H1 (cell line): ENCODE measurements at regions not wholly inside any gene's neighbourhood (a gene's known extent, or its start where the extent isn't known, plus 50 kb on each side); places are given as distances from the start of the nearest gene placed in this dataset.

ENCODE experiments used
- CTCF ChIA-PET: fragments of 300-600 bp; sonication (Branson Sonifier 250); formaldehyde crosslinking; loops from one replicate; lab custom pipeline; 2021; ENCODE audit not compliant: partially characterized antibody; lab: Charles Lee
- POLR2A ChIA-PET: fragments of 300-600 bp; sonication (Branson Sonifier 250); formaldehyde crosslinking; loops from one replicate; lab custom pipeline; 2021; ENCODE audit warnings: inconsistent platforms; ENCODE audit not compliant: partially characterized antibody; lab: Charles Lee
- DNase-seq, 2 experiments: peaks; one replicate each; pipeline versions ENCODE4 v3.0.0 to v3.0.0-alpha.2; 2010 to 2022; ENCODE audit warnings: low spot score in 2 of 2, low read depth in 1 of 2, mixed read lengths in 1 of 2
- FAIRE-seq: peaks from 2 replicates; lab custom pipeline; 2011; peaks lifted over from hg19 to GRCh38; lab: Jason Lieb, UNC
- H2AFZ ChIP-seq: 2 replicates; pipeline ENCODE4 v1.8.1; 2012; ENCODE audit warnings: low read length, inconsistent platforms
- H2AK5ac ChIP-seq: 2 replicates; pipeline ENCODE4 v1.6.1; 2013; ENCODE audit warnings: low read depth, low read length
- H2BK120ac ChIP-seq: replicated peaks from 2 replicates; pipeline ENCODE3; 2013; ENCODE audit warnings: low read depth, low read length, inconsistent platforms
- H2BK12ac ChIP-seq: 2 replicates; pipeline ENCODE4 v1.6.1; 2013; ENCODE audit warnings: low read depth, low read length
- H2BK15ac ChIP-seq: 2 replicates; pipeline ENCODE4 v1.6.1; 2013; ENCODE audit warnings: low read length
- H2BK20ac ChIP-seq: 2 replicates; pipeline ENCODE4 v1.6.1; 2013; ENCODE audit warnings: low read length
- H2BK5ac ChIP-seq: 2 replicates; pipeline ENCODE4 v1.6.1; 2013; ENCODE audit warnings: low read depth, low read length
- H3K14ac ChIP-seq: 2 replicates; pipeline ENCODE4 v1.6.1; 2013; ENCODE audit warnings: inconsistent platforms; ENCODE audit not compliant: insufficient read length
- H3K18ac ChIP-seq: 2 replicates; pipeline ENCODE4 v1.6.1; 2013; ENCODE audit warnings: low read length; ENCODE audit errors: extremely low read depth
- H3K23ac ChIP-seq: 2 replicates; pipeline ENCODE4 v1.6.1; 2013; ENCODE audit warnings: inconsistent platforms; ENCODE audit not compliant: insufficient read length
- H3K23me2 ChIP-seq: 2 replicates; pipeline ENCODE4 v1.6.1; 2013; ENCODE audit warnings: low read depth, low read length
- H3K27ac ChIP-seq: 2 replicates; pipeline ENCODE4 v1.6.1; 2011; ENCODE audit warnings: low read depth, low read length, inconsistent platforms
- H3K27me3 ChIP-seq, 4 experiments: replicated peaks in 1 of 4; 1 replicate in 1 of 4; 2 replicates in 3 of 4; pipeline versions ENCODE4 v1.6.1 to v1.8.1; 2011 to 2013; ENCODE audit warnings: low read length in 3 of 4, mild to moderate bottlenecking in 3 of 4, inconsistent platforms in 2 of 4, mixed read lengths in 2 of 4, moderate library complexity in 1 of 4; ENCODE audit not compliant: control insufficient read depth in 3 of 4, insufficient read depth in 3 of 4; ENCODE audit errors: extremely low read depth in 1 of 4
- H3K36me3 ChIP-seq, 4 experiments: 2 replicates each; pipeline versions ENCODE4 v1.6.1 to v1.8.1; 2011 to 2013; ENCODE audit warnings: mild to moderate bottlenecking in 4 of 4, low read length in 3 of 4, moderate library complexity in 2 of 4, control low read depth in 1 of 4, inconsistent platforms in 1 of 4; ENCODE audit not compliant: insufficient read depth in 4 of 4, control insufficient read depth in 2 of 4
- H3K4ac ChIP-seq: replicated peaks from 2 replicates; pipeline ENCODE3; 2013; ENCODE audit warnings: low read length, low read depth, mixed read lengths, inconsistent platforms; ENCODE audit not compliant: insufficient read length
- H3K4me1 ChIP-seq, 4 experiments: replicated peaks in 1 of 4; 1 replicate in 1 of 4; 2 replicates in 3 of 4; pipeline versions ENCODE4 v1.6.1 to v1.8.1; 2011 to 2013; ENCODE audit warnings: low read length in 3 of 4, inconsistent platforms in 2 of 4, mixed read lengths in 1 of 4; ENCODE audit not compliant: insufficient read depth in 4 of 4, control insufficient read depth in 3 of 4
- H3K4me2 ChIP-seq, 2 experiments: 2 replicates each; pipeline versions ENCODE4 v1.6.1 to v1.8.1; 2011 to 2013; ENCODE audit warnings: low read depth in 2 of 2, low read length in 2 of 2, control low read depth in 1 of 2, inconsistent platforms in 1 of 2, mild to moderate bottlenecking in 1 of 2; ENCODE audit not compliant: insufficient read depth in 1 of 2
- H3K4me3 ChIP-seq, 4 experiments: fragments of 200-600, 300-600 bp in 1 of 4; sonication (generic), shearing (Covaris generic), sonication (Bioruptor Twin) in 1 of 4; 2 replicates each; pipeline versions ENCODE4 v1.5.1 to v1.8.1; 2011 to 2016; ENCODE audit warnings: low read length in 4 of 4, low read depth in 3 of 4, control low read depth in 2 of 4, inconsistent platforms in 2 of 4, mild to moderate bottlenecking in 2 of 4, mixed read lengths in 1 of 4, moderate library complexity in 1 of 4; ENCODE audit not compliant: insufficient read depth in 2 of 4; ENCODE audit errors: extremely low read depth in 1 of 4
- H3K56ac ChIP-seq: replicated peaks from 2 replicates; pipeline ENCODE3; 2013; ENCODE audit warnings: low read depth, mild to moderate bottlenecking, mixed read lengths, low read length, inconsistent platforms; ENCODE audit not compliant: insufficient read length
- H3K79me1 ChIP-seq: 2 replicates; pipeline ENCODE4 v1.6.1; 2013; ENCODE audit warnings: low read depth, low read length, control low read depth
- H3K79me2 ChIP-seq, 2 experiments: 2 replicates each; pipeline versions ENCODE4 v1.6.1 to v1.8.1; 2012 to 2013; ENCODE audit warnings: low read length in 2 of 2, mild to moderate bottlenecking in 2 of 2, inconsistent platforms in 1 of 2; ENCODE audit not compliant: insufficient read depth in 2 of 2, control insufficient read depth in 1 of 2
- H3K9ac ChIP-seq, 4 experiments: replicated peaks in 1 of 4; 1 replicate in 1 of 4; 2 replicates in 3 of 4; pipeline versions ENCODE4 v1.6.1 to v1.8.1; 2011 to 2013; ENCODE audit warnings: low read depth in 3 of 4, low read length in 3 of 4, control low read depth in 2 of 4, mild to moderate bottlenecking in 2 of 4, moderate library complexity in 2 of 4, inconsistent platforms in 1 of 4; ENCODE audit errors: extremely low read depth in 1 of 4
- H3K9me3 ChIP-seq, 2 experiments: 2 replicates each; pipeline versions ENCODE4 v1.6.1 to v1.8.1; 2012 to 2013; ENCODE audit warnings: mild to moderate bottlenecking in 2 of 2, moderate library complexity in 2 of 2, control low read depth in 1 of 2, inconsistent platforms in 1 of 2, low read depth in 1 of 2, low read length in 1 of 2, mixed read lengths in 1 of 2; ENCODE audit not compliant: insufficient read depth in 2 of 2
- H4K20me1 ChIP-seq, 2 experiments: replicated peaks in 1 of 2; 2 replicates each; pipeline versions ENCODE3 to v1.8.1; 2011 to 2013; ENCODE audit warnings: inconsistent platforms in 2 of 2, low read length in 2 of 2, mild to moderate bottlenecking in 1 of 2; ENCODE audit not compliant: insufficient read depth in 2 of 2, control insufficient read depth in 1 of 2
- H4K5ac ChIP-seq: 2 replicates; pipeline ENCODE4 v1.6.1; 2013; ENCODE audit warnings: low read length, low read depth, mixed read lengths, inconsistent platforms; ENCODE audit not compliant: insufficient read length
- H4K8ac ChIP-seq: 2 replicates; pipeline ENCODE4 v1.8.0; 2013; ENCODE audit warnings: mild to moderate bottlenecking, moderate library complexity, low read length, inconsistent platforms; ENCODE audit not compliant: insufficient read depth; ENCODE audit errors: extremely low read depth
- H4K91ac ChIP-seq: replicated peaks from 2 replicates; pipeline ENCODE3; 2013; ENCODE audit warnings: low read length, mixed read lengths, inconsistent platforms; ENCODE audit not compliant: insufficient read length
- BACH1 ChIP-seq: IDR thresholded peaks from 2 replicates; pipeline ENCODE4 v1.6.1; 2012; ENCODE audit warnings: low read length, improper control_type of control experiment
- BCL11A ChIP-seq, 2 experiments: IDR thresholded peaks; one replicate each; pipeline ENCODE4 v1.6.1; 2011; ENCODE audit warnings: low read depth in 2 of 2, low read length in 2 of 2, mild to moderate bottlenecking in 2 of 2
- BRCA1 ChIP-seq: IDR thresholded peaks from 2 replicates; pipeline ENCODE4 v1.6.1; 2012; ENCODE audit warnings: low read depth, low read length, improper control_type of control experiment
- CTCF ChIP-seq, 3 experiments: IDR thresholded peaks; 1 replicate in 2 of 3; 2 replicates in 1 of 3; pipeline versions ENCODE4 v1.5.1 to v1.6.1; 2011; ENCODE audit warnings: low read length in 3 of 3, mild to moderate bottlenecking in 3 of 3, inconsistent platforms in 2 of 3, low read depth in 1 of 3, moderate library complexity in 1 of 3; ENCODE audit not compliant: insufficient read depth in 1 of 3; ENCODE audit errors: control extremely low read depth in 1 of 3
- MAX ChIP-seq: IDR thresholded peaks from 2 replicates; pipeline ENCODE4 v1.6.1; 2012; ENCODE audit warnings: inconsistent platforms
- RNF2 ChIP-seq: fragments of 200-900, 300-1000 bp; sonication (generic); IDR thresholded peaks from 2 replicates; pipeline ENCODE4 v1.7.1; 2016; ENCODE audit warnings: borderline replicate concordance, low read depth, mild to moderate bottlenecking, antibody characterized with exemption, low read length; ENCODE audit not compliant: poor library complexity, severe bottlenecking; ENCODE audit errors: missing control alignments
- RXRA ChIP-seq: IDR thresholded peaks from 2 replicates; pipeline ENCODE4 v1.6.1; 2011; ENCODE audit warnings: low read depth, mild to moderate bottlenecking, low read length, moderate library complexity; ENCODE audit not compliant: insufficient read depth
- WGBS, 2 experiments: shearing (Covaris generic) in 1 of 2; methylation state at CpG; one replicate each; pipeline versions ENCODE4 v1.1.6 to v1.1.7; 2013 to 2015; ENCODE audit warnings: low lambda C conversion rate in 2 of 2, mixed read lengths in 2 of 2, inconsistent platforms in 1 of 2, low coverage in 1 of 2, missing lambda C conversion rate in 1 of 2; ENCODE audit not compliant: insufficient replicate concordance in 2 of 2, insufficient coverage in 1 of 2, insufficient read length in 1 of 2; ENCODE audit errors: extremely low coverage in 1 of 2, missing lambda C conversion rate in 1 of 2; 5-methylcytosine and 5-hydroxymethylcytosine counted together
- TF ChIP-seq, protein P1 (sequence below): IDR thresholded peaks from 2 replicates; pipeline ENCODE4 v1.6.1; 2012; ENCODE audit warnings: low read length, inconsistent platforms

GRCh38 chr9:16158093-16158492, 605.2 kb downstream of the CCDC171 start:
- DNase-seq (no peak), FAIRE-seq (no peak)
- Histone ChIP-seq H3K27ac (no peak overlapping the region), H3K18ac (no peak overlapping the region), H3K79me1 (no peaks in the 10 kb centered on the region), H4K91ac (no peak overlapping the region), H3K27me3 (peaks cover 0 to 16% (median 6%) of the 10 kb centered on the region in 4 experiments; a peak in 5 of 7 replicates), H3K36me3 (no peaks in the 10 kb centered on the region), H4K5ac (no peak overlapping the region), H3K4me3 (no peak overlapping the region), H3K4ac (no peak overlapping the region), H3K4me1 (peaks cover 0 to 3% (median 1%) of the 10 kb centered on the region in 4 experiments; a peak in 5 of 7 replicates), H3K23ac (no peak overlapping the region), H2BK20ac (no peak overlapping the region), H2BK15ac (no peak overlapping the region), H3K14ac (no peak overlapping the region), H2BK12ac (no peak overlapping the region), H3K79me2 (no peaks in the 10 kb centered on the region), H4K8ac (no peak overlapping the region), H2BK5ac (no peak overlapping the region), H3K23me2 (no peaks in the 10 kb centered on the region), H2BK120ac (no peak overlapping the region), H2AFZ (no peak overlapping the region), H4K20me1 (no peaks in the 10 kb centered on the region), H3K56ac (no peak overlapping the region), H3K9ac (no peak overlapping the region), H2AK5ac (no peak overlapping the region), H3K4me2 (no peak overlapping the region), H3K9me3 (no peaks in the 10 kb centered on the region)
- POLR2A ChIA-PET, result interaction anchor here (0.7 kb wide), 1 partner anchor 363 kb away, joined by 3 read pairs; no protein-coding TSS in a partner anchor
- CTCF ChIA-PET, result interaction anchor here (0.5 to 2.0 kb wide), 4 partner anchors 10 to 668 kb away, joined by 3 to 6 read pairs (median 3); no protein-coding TSS in a partner anchor
- 90% methylated on average over 9 of the region's 9 CpGs; no CpG with 5 or more reads in 1 of the 2 experiments for WGBS, 2 experiments
- TF ChIP-seq, protein P1, sequence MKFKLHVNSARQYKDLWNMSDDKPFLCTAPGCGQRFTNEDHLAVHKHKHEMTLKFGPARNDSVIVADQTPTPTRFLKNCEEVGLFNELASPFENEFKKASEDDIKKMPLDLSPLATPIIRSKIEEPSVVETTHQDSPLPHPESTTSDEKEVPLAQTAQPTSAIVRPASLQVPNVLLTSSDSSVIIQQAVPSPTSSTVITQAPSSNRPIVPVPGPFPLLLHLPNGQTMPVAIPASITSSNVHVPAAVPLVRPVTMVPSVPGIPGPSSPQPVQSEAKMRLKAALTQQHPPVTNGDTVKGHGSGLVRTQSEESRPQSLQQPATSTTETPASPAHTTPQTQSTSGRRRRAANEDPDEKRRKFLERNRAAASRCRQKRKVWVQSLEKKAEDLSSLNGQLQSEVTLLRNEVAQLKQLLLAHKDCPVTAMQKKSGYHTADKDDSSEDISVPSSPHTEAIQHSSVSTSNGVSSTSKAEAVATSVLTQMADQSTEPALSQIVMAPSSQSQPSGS, result no peak
- no peak for TF ChIP-seq BRCA1
- no peak for TF ChIP-seq RXRA
- TF ChIP-seq RNF2, result no peak
- no peak for TF ChIP-seq BACH1
- TF ChIP-seq MAX, result no peak
- TF ChIP-seq BCL11A (IDR thresholded peaks at IDR 0.05; ENCODE audit: low read depth in 2 of 2, low read length in 2 of 2), result no peak
- TF ChIP-seq CTCF (IDR thresholded peaks at IDR 0.05; ENCODE audit: control extremely low read depth in 1 of 3, insufficient read depth in 1 of 3, low read depth in 1 of 3, low read length in 3 of 3), result no peak
